ENCODE measurements at regions not wholly inside any gene's neighbourhood (a gene's known extent, or its start where the extent isn't known, plus 50 kb on each side); places are given as distances from the start of the nearest gene placed in this dataset.

DNA sequence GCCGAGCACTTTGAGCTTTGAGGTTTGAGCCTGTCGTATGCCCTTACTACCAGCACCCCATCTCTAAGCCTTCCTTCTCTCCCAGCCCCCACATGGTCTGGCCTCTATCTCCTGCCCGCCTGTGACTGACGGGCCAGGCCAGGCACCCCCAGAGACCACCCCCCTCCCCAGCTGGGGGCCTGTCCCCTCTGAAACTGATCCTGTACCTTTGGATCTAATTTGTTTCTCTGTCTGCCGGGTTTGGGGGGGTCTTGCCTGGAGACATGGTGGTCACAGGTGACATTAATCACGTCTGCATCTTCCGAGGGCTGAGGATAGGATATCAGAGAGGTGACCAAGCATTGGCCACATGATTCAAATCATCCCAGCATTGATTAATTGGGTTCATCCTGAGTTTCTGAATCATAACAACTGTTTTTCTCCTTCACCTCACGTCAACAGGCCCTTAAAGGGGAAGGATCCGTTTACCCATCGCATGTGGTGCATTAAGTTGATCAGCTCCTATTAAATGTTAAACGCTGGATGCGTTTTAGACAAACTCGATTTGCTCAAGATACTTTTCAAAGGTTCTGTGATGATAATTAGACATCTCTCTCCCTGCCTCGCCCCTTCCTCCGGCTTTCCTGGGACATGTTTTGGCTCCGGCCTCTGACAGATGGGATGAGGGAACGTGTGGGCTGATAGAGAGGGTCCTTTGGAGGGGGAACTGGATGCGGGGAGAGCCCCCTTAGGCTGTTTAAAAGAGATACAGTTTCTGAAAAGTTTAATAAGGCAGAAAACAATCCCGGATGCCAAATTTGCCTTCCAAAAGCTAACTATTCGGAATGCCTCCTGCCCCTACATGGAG lies 63.3 kb upstream of the TBX3 start:
- peaks cover 5 to 14% (median 8%) of the 10 kb centered on the region in 3 donors for H3K27me3 Mint-ChIP-seq (ENCODE audit: low read depth in 3 of 3)
- Histone ChIP-seq H2AFZ (ENCODE audit: insufficient read depth, low read depth, low read length, poor library complexity, severe bottlenecking) (no peak overlapping the region), H3K4me3 (replicated peaks in 1 of 3; ENCODE audit: low read depth in 2 of 3, low read length in 3 of 3) (no peak overlapping the region), H3K9me3 (replicated peaks in 1 of 2; ENCODE audit: control insufficient read depth in 1 of 2, insufficient read depth in 1 of 2, low read length in 2 of 2) (no peaks in the 10 kb centered on the region), H3K27me3 (ENCODE audit: control insufficient read depth in 2 of 2, insufficient read depth in 2 of 2, low read length in 2 of 2) (no peaks in the 10 kb centered on the region), H4K20me1 (ENCODE audit: insufficient read depth, low read length) (no peaks in the 10 kb centered on the region), H3K27ac (ENCODE audit: low read depth in 1 of 2, low read length in 2 of 2) (peak overlapping the region in 1 of 2 donors; percentile 67), H3K36me3 (replicated peaks in 1 of 2; ENCODE audit: control insufficient read depth in 1 of 2, insufficient read depth in 2 of 2, low read length in 2 of 2) (no peaks in the 10 kb centered on the region), H3K4me1 (ENCODE audit: control insufficient read depth in 1 of 2, insufficient read depth in 2 of 2, low read length in 2 of 2) (peaks cover 0 to 18% of the 10 kb centered on the region in 2 donors), H3K79me2 (ENCODE audit: insufficient read depth, low read length) (no peaks in the 10 kb centered on the region), H3K4me2 (replicated peaks; ENCODE audit: extremely low read depth, low read length, poor library complexity, severe bottlenecking) (no peak overlapping the region), H3K9ac (ENCODE audit: insufficient read depth, low read length, poor library complexity, severe bottlenecking) (no peak overlapping the region)
- peak overlapping the region in 2 of 7 donors; percentile 60 to 89 for H3K27ac Mint-ChIP-seq
- H3K36me3 Mint-ChIP-seq, result no peaks in the 10 kb centered on the region
- no peak for DNase-seq
- TF ChIP-seq CTCF (IDR thresholded peaks at IDR 0.05), result no peak
- intact Hi-C loops (cut with micrococcal nuclease), result no loop called here
- 79% methylated on average over 13 of the region's 20 CpGs for whole genome bisulfite sequencing (ENCODE audit: insufficient coverage)
- H3K9me3 Mint-ChIP-seq, result peaks cover 0 to 2% (median 0%) of the 10 kb centered on the region in 7 donors
- no peak overlapping the region for H3K4me3 Mint-ChIP-seq
- H3K4me1 Mint-ChIP-seq, result peaks cover 13% of the 10 kb centered on the region

DNA sequence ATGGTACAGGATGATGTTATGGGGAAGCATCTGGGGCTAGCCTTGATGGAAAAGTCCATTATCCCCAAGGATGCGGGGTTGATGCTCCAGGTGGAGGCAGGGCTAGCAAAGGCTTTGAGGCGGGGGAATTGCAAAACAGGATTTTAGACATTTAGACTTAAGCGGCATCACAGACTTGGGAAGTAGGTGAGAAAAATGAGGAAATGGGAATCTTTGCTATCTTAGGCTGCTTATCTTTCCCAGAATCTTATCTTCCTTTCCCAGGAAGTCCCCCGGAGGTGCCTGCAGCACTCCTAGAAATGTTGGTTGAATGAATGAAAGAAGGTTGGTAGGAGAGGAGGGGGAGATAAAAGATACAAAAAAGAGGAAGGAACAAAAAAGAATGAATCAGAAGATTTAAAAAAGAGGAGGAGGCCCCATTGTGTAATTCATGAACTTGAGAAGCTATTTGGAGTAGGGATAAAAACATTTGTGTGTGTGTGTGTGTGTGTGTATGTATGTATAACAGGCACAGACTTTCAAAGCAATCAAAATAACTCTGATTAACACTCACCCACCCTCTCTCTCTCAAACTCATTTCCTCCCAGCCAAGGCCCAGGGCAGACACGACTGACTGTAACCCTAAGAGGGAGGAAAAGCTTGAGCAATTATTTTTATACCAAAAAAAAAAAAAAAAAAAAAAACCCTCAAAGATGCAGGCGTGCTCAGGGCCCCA lies 62.5 kb upstream of the TBX3 start:
- Histone ChIP-seq H3K79me2 (ENCODE audit: insufficient read depth, low read length) (no peaks in the 10 kb centered on the region), H3K4me3 (replicated peaks in 1 of 3; ENCODE audit: low read depth in 2 of 3, low read length in 3 of 3) (no peak overlapping the region), H4K20me1 (ENCODE audit: insufficient read depth, low read length) (no peaks in the 10 kb centered on the region), H3K9ac (ENCODE audit: insufficient read depth, low read length, poor library complexity, severe bottlenecking) (no peak overlapping the region), H3K4me1 (ENCODE audit: control insufficient read depth in 1 of 2, insufficient read depth in 2 of 2, low read length in 2 of 2) (peaks cover 0 to 18% of the 10 kb centered on the region in 2 donors), H3K36me3 (replicated peaks in 1 of 2; ENCODE audit: control insufficient read depth in 1 of 2, insufficient read depth in 2 of 2, low read length in 2 of 2) (no peaks in the 10 kb centered on the region), H3K4me2 (replicated peaks; ENCODE audit: extremely low read depth, low read length, poor library complexity, severe bottlenecking) (no peak overlapping the region), H3K27ac (ENCODE audit: low read depth in 1 of 2, low read length in 2 of 2) (peak overlapping the region in 1 of 2 donors; percentile 67), H2AFZ (ENCODE audit: insufficient read depth, low read depth, low read length, poor library complexity, severe bottlenecking) (no peak overlapping the region), H3K9me3 (replicated peaks in 1 of 2; ENCODE audit: control insufficient read depth in 1 of 2, insufficient read depth in 1 of 2, low read length in 2 of 2) (no peaks in the 10 kb centered on the region), H3K27me3 (ENCODE audit: control insufficient read depth in 2 of 2, insufficient read depth in 2 of 2, low read length in 2 of 2) (no peaks in the 10 kb centered on the region)
- H3K4me3 Mint-ChIP-seq, result no peak overlapping the region
- H3K27ac Mint-ChIP-seq, result peak overlapping the region in 3 of 7 donors; percentile 41 to 89 (median 84)
- WGBS (ENCODE audit: insufficient coverage), result 20% methylated on average over 1 of the region's 6 CpGs
- intact Hi-C loops (cut with micrococcal nuclease), result no loop called here
- H3K36me3 Mint-ChIP-seq, result no peaks in the 10 kb centered on the region
- H3K4me1 Mint-ChIP-seq, result peaks cover 13% of the 10 kb centered on the region
- no peak for TF ChIP-seq CTCF (IDR thresholded peaks at IDR 0.05)
- peak in 2 of 3 donors; percentile 43 to 66 for DNase-seq
- peaks cover 0 to under 1% (median 0%) of the 10 kb centered on the region in 7 donors for H3K9me3 Mint-ChIP-seq
- peaks cover 7 to 15% (median 8%) of the 10 kb centered on the region in 3 donors for H3K27me3 Mint-ChIP-seq (ENCODE audit: low read depth in 3 of 3)
